ENCODE measurements at regions not wholly inside any gene's neighbourhood (a gene's known extent, or its start where the extent isn't known, plus 50 kb on each side); places are given as distances from the start of the nearest gene placed in this dataset.
"Not testable (repeated sequence)": the region's sequence is repeated elsewhere in the genome, so short reads cannot be mapped to it uniquely, and the experiment has no call there.

DNA sequence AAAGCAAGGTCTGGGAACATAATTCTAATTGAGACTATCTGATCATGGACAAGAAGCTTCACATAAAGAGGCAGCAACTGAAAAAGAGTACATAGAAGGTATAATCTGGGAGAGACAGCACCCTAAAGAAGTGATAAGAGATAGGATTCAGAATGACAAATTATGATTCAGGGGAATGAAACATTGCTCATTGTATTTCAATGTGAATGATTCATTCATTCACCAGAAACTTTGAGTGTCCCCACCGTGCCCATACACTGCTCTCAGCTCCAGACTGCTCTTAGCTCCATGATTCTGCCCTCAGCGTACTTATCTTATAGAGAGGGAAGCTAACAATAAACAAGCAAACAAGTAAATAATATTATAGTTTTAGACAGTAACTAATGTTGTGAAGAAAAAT is 329.3 kb upstream of the IRAK1BP1 start:
- no peak for DNase-seq
- Histone ChIP-seq H3K9me3 (no peaks in the 10 kb centered on the region), H3K4me3 (no peak overlapping the region), H3K4me1 (ENCODE audit: low read depth) (no peaks in the 10 kb centered on the region), H3K36me3 (ENCODE audit: low read depth) (no peaks in the 10 kb centered on the region)
- intact Hi-C loops (cut with DNase I, micrococcal nuclease): no loop called here
- no peak for ATAC-seq
- TF ChIP-seq, protein P1, sequence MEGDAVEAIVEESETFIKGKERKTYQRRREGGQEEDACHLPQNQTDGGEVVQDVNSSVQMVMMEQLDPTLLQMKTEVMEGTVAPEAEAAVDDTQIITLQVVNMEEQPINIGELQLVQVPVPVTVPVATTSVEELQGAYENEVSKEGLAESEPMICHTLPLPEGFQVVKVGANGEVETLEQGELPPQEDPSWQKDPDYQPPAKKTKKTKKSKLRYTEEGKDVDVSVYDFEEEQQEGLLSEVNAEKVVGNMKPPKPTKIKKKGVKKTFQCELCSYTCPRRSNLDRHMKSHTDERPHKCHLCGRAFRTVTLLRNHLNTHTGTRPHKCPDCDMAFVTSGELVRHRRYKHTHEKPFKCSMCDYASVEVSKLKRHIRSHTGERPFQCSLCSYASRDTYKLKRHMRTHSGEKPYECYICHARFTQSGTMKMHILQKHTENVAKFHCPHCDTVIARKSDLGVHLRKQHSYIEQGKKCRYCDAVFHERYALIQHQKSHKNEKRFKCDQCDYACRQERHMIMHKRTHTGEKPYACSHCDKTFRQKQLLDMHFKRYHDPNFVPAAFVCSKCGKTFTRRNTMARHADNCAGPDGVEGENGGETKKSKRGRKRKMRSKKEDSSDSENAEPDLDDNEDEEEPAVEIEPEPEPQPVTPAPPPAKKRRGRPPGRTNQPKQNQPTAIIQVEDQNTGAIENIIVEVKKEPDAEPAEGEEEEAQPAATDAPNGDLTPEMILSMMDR (IDR thresholded peaks at IDR 0.05): no peak

DNA sequence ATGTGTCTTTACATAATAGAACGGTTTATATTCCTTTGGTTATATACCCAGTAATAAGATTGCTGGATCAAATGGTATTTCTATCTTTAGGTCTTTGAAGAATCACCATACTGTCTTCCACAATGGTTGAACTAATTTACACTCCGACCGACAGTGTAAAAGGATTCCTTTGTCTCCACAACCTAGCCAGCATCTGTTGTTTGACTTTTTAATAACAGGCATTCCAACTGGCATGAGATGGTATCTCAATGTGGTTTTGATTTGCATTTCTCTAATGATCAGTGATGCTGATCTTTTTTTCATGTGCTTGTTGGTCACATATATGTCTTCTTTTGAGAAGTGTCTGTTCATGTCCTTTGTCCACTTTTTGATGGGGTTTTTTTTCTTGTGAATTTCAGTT is 319.7 kb upstream of the IRAK1BP1 start:
- DNase-seq; H3K4me1 ChIP-seq (ENCODE audit: low read depth); H3K9me3 ChIP-seq; H3K4me3 ChIP-seq; intact Hi-C loops (cut with DNase I, micrococcal nuclease); ATAC-seq; H3K36me3 ChIP-seq (ENCODE audit: low read depth): not testable (repeated sequence)

DNA sequence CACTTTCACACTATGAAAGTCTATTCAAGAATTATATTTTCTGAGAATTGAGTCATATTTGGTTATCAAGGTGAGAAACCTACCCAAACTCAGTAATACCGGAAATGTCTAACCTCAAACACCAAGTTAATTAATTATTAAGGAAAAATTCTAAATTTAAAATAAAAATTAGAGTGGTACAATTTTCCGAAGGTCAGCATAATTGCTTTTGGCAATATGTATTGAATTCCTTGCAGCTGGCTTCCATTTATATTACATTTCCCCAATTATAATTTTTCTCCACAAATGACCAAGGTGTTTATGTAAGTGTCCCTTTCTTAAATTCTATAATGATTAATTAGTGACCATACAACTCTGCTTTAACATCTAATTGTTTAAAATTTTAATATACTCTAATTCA is 316.0 kb upstream of the IRAK1BP1 start:
- Histone ChIP-seq H3K4me1 (ENCODE audit: low read depth) (no peaks in the 10 kb centered on the region), H3K36me3 (ENCODE audit: low read depth) (no peaks in the 10 kb centered on the region), H3K9me3 (peaks cover 18% of the 10 kb centered on the region), H3K4me3 (no peak overlapping the region)
- ATAC-seq: no peak
- intact Hi-C loops (cut with DNase I, micrococcal nuclease): no loop called here
- TF ChIP-seq, protein P1 (IDR thresholded peaks at IDR 0.05): no peak
- DNase-seq: no peak

DNA sequence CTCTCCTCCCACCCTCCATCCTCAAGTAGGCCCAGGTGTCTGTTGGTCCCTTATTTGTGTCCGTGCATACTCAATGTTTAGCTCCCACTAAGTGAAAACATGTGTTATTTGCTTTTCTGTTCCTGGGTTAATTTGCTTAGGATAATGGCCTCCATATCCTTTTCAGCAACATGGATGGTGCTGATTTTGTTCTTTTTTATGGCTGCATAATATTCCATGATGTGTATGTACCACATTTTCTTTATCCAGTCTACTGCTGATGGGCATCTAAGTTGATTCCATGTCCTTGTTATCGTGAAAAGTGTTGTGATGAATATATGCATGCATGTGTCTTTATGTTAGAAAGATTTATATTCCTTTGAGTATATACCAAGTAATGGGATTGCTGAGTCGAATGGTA is 314.9 kb upstream of the IRAK1BP1 start:
- no peak for ATAC-seq
- DNase-seq: no peak
- H3K4me3 ChIP-seq: no peak overlapping the region
- H3K36me3 ChIP-seq (ENCODE audit: low read depth): no peaks in the 10 kb centered on the region
- no peaks in the 10 kb centered on the region for H3K4me1 ChIP-seq (ENCODE audit: low read depth)
- TF ChIP-seq, protein P1 (IDR thresholded peaks at IDR 0.05): no peak
- peaks cover 20% of the 10 kb centered on the region for H3K9me3 ChIP-seq
- intact Hi-C loops (cut with DNase I, micrococcal nuclease): no loop called here

DNA sequence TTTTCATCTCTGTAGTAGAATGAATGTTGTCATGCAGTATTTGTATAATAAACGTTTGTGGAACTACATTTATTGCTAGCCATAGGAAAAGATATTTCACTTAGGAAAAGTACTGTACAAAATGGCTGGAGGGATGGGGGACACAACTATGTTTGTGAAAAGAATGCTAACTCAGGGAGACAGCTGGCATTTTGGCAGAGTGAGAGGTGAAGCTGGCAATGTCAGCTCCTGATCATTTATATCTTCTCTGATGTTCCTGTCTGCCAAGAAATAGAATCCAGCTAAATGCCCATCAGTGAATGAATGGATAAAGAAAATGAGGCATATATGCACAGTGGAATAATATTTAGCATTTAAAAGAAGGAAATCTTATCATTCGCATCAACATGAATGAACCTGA is 313.0 kb upstream of the IRAK1BP1 start:
- TF ChIP-seq, protein P1 (IDR thresholded peaks at IDR 0.05): no peak
- intact Hi-C loops (cut with DNase I, micrococcal nuclease): no loop called here
- Histone ChIP-seq H3K36me3 (ENCODE audit: low read depth) (no peaks in the 10 kb centered on the region), H3K9me3 (peaks cover 20% of the 10 kb centered on the region), H3K4me1 (ENCODE audit: low read depth) (no peaks in the 10 kb centered on the region), H3K4me3 (no peak overlapping the region)
- no peak for DNase-seq
- no peak for ATAC-seq

DNA sequence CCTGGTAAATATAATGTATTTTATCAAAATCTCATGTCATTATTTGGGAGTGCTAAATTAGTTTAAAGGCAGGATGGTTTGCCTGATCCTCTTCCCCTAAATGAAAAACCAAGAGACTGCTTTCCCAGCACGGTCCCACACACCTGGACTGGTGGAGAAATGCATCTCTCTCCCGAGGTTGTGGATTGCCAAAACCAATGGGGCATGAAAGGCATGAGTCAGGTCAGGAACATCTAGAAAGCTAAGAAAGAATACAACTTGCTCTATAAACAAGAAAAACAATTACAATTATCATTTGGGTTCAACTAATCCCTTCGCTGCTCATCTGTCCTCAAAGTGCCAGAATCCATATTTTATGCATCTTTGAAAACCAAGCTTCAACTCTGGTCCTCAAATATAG is 308.3 kb upstream of the IRAK1BP1 start:
- H3K9me3 ChIP-seq: peaks cover 14% of the 10 kb centered on the region
- H3K4me3 ChIP-seq: no peak overlapping the region
- DNase-seq (no peak), ATAC-seq (no peak)
- no peaks in the 10 kb centered on the region for H3K36me3 ChIP-seq (ENCODE audit: low read depth)
- no peaks in the 10 kb centered on the region for H3K4me1 ChIP-seq (ENCODE audit: low read depth)
- TF ChIP-seq, protein P1 (IDR thresholded peaks at IDR 0.05): no peak
- intact Hi-C loops (cut with DNase I, micrococcal nuclease): no loop called here

Measured in mucosa of descending colon (tissue), 3 donors.